ENCODE measurements at regions not wholly inside any gene's neighbourhood (a gene's known extent, or its start where the extent isn't known, plus 50 kb on each side); places are given as distances from the start of the nearest gene placed in this dataset.

DNA sequence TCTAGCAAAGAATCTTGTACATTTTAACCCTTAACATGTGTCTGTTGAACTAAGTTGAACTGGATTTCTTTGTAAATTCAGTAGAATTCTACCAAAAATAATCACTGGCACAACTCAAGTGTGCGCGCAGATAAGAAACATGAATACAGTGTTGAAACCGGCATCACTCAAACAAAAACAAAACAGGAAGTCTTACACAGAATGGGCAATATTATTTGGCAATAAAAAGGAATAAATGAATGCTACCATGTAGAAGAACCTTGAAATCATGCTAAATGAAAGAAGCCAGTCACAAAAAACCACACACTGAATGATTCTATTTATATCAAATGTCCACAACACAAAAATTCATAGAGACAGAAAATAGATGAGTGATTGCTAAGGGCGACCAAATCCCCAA, 102.9 kb upstream of the ZFHX3 start:
- 88% methylated on average over 4 of the region's 4 CpGs for WGBS (ENCODE audit: low lambda C conversion rate, missing lambda C conversion rate)

DNA sequence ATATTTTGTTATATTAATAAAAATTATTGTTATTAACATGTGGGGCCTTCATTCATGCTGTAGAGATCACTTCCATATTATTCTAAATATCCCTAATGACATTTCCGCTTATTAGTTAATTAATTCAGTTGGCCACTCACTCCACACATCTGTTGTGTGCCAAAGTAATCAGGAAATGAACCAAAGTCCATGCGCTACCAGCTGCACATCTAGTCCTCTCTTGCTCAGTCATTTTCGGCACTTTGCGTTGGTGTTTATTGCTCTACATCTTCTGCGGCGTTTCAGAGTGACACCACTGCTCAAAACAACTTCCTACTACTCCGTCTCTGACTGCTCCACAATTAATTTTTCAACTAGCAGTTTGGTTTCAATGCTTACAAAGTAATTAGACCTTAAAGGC, 101.4 kb upstream of the ZFHX3 start:
- H3K4me2 ChIP-seq, result no peak overlapping the region
- no peak overlapping the region for H2AFZ ChIP-seq
- H3K9me2 ChIP-seq (replicated peaks; ENCODE audit: insufficient read depth), result no peaks in the 10 kb centered on the region
- no peak overlapping the region for H3K27ac ChIP-seq
- 92% methylated on average over 7 of the region's 7 CpGs for WGBS (ENCODE audit: low lambda C conversion rate, missing lambda C conversion rate)
- H3K27me3 ChIP-seq, result no peaks in the 10 kb centered on the region
- H3K4me1 ChIP-seq (ENCODE audit: insufficient read depth), result no peaks in the 10 kb centered on the region
- no peak overlapping the region for H3K4me3 ChIP-seq
- no peak for DNase-seq (ENCODE audit: low spot score)
- H3K79me2 ChIP-seq, result no peaks in the 10 kb centered on the region
- H3K9me3 ChIP-seq (ENCODE audit: low read depth), result no peaks in the 10 kb centered on the region
- TF ChIP-seq, protein P1, sequence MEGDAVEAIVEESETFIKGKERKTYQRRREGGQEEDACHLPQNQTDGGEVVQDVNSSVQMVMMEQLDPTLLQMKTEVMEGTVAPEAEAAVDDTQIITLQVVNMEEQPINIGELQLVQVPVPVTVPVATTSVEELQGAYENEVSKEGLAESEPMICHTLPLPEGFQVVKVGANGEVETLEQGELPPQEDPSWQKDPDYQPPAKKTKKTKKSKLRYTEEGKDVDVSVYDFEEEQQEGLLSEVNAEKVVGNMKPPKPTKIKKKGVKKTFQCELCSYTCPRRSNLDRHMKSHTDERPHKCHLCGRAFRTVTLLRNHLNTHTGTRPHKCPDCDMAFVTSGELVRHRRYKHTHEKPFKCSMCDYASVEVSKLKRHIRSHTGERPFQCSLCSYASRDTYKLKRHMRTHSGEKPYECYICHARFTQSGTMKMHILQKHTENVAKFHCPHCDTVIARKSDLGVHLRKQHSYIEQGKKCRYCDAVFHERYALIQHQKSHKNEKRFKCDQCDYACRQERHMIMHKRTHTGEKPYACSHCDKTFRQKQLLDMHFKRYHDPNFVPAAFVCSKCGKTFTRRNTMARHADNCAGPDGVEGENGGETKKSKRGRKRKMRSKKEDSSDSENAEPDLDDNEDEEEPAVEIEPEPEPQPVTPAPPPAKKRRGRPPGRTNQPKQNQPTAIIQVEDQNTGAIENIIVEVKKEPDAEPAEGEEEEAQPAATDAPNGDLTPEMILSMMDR (IDR thresholded peaks at IDR 0.05; ENCODE audit: poor library complexity), result no peak
- TF ChIP-seq EZH2phosphoT487 (IDR thresholded peaks at IDR 0.05; ENCODE audit: low read depth, severe bottlenecking, unreplicated experiment) (no peak), EZH2 (IDR thresholded peaks at IDR 0.05; ENCODE audit: borderline replicate concordance) (no peak)
- H4K20me1 ChIP-seq (ENCODE audit: insufficient read depth, poor library complexity, severe bottlenecking), result no peaks in the 10 kb centered on the region
- no peaks in the 10 kb centered on the region for H3K36me3 ChIP-seq (replicated peaks; ENCODE audit: insufficient read depth, low read depth)

More for the DNA sequence above, 102.9 kb upstream of the ZFHX3 start:
- no peaks in the 10 kb centered on the region for H3K4me1 ChIP-seq (ENCODE audit: insufficient read depth)
- no peak overlapping the region for H3K4me2 ChIP-seq
- H3K9me2 ChIP-seq (replicated peaks; ENCODE audit: insufficient read depth), result no peaks in the 10 kb centered on the region
- H3K9me3 ChIP-seq (ENCODE audit: low read depth), result no peaks in the 10 kb centered on the region
- no peaks in the 10 kb centered on the region for H3K79me2 ChIP-seq
- H2AFZ ChIP-seq, result no peak overlapping the region
- no peak overlapping the region for H3K4me3 ChIP-seq
- H3K27ac ChIP-seq, result no peak overlapping the region
- no peak for DNase-seq (ENCODE audit: low spot score)
- TF ChIP-seq EZH2 (IDR thresholded peaks at IDR 0.05; ENCODE audit: borderline replicate concordance), result no peak
- TF ChIP-seq, protein P1 (IDR thresholded peaks at IDR 0.05; ENCODE audit: poor library complexity), result no peak
- H3K36me3 ChIP-seq (replicated peaks; ENCODE audit: insufficient read depth, low read depth), result no peaks in the 10 kb centered on the region
- H4K20me1 ChIP-seq (ENCODE audit: insufficient read depth, poor library complexity, severe bottlenecking), result no peaks in the 10 kb centered on the region
- no peaks in the 10 kb centered on the region for H3K27me3 ChIP-seq

DNA sequence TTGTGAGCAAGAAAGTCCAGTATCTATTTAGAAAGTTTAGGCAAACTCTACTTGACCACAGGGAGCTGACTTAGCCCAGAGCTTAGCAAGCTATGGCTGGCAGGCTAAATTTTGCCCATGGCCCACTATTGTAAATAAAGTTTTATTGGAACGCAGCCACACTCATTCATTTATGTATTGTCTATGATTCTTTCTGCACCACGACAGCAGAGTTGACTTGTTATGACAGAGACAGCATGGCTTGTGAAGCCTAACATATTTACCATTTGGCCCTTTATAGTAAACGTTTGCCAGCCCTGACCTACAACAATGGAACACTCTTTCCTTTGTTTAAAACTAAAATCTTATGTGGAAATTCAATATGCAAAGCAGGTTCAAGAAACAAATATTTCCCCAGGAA, 100.0 kb upstream of the ZFHX3 start:
- TF ChIP-seq EZH2 (IDR thresholded peaks at IDR 0.05; ENCODE audit: borderline replicate concordance), result no peak
- TF ChIP-seq, protein P1 (IDR thresholded peaks at IDR 0.05; ENCODE audit: poor library complexity), result no peak
- TF ChIP-seq EZH2phosphoT487 (IDR thresholded peaks at IDR 0.05; ENCODE audit: low read depth, severe bottlenecking, unreplicated experiment), result no peak
- H3K4me1 ChIP-seq (ENCODE audit: insufficient read depth), result no peaks in the 10 kb centered on the region
- H3K4me3 ChIP-seq, result no peak overlapping the region
- H4K20me1 ChIP-seq (ENCODE audit: insufficient read depth, poor library complexity, severe bottlenecking), result no peaks in the 10 kb centered on the region
- no peak for DNase-seq (ENCODE audit: low spot score)
- H2AFZ ChIP-seq, result no peak overlapping the region
- H3K27me3 ChIP-seq, result no peaks in the 10 kb centered on the region
- H3K9me3 ChIP-seq (ENCODE audit: low read depth), result no peaks in the 10 kb centered on the region
- no peaks in the 10 kb centered on the region for H3K79me2 ChIP-seq
- WGBS (ENCODE audit: low lambda C conversion rate, missing lambda C conversion rate), result 73% methylated on average over 3 of the region's 3 CpGs
- H3K9me2 ChIP-seq (replicated peaks; ENCODE audit: insufficient read depth), result no peaks in the 10 kb centered on the region
- H3K27ac ChIP-seq, result no peak overlapping the region
- H3K4me2 ChIP-seq, result no peak overlapping the region
- no peaks in the 10 kb centered on the region for H3K36me3 ChIP-seq (replicated peaks; ENCODE audit: insufficient read depth, low read depth)
